A549 (cell line): ENCODE measurements at regions not wholly inside any gene's neighbourhood (a gene's known extent, or its start where the extent isn't known, plus 50 kb on each side); places are given as distances from the start of the nearest gene placed in this dataset.

Experiments used
- CBX2 ChIP-seq: fragments of 200-600 bp; sonication (generic); IDR thresholded peaks from 2 replicates; pipeline ENCODE4 v1.6.1; 2016; ENCODE audit warnings: low read depth, mild to moderate bottlenecking, borderline replicate concordance
- CHD4 ChIP-seq: fragments of 200-600 bp; sonication (generic); IDR thresholded peaks from 2 replicates; pipeline ENCODE4 v1.6.1; 2016; ENCODE audit warnings: antibody characterized with exemption, mild to moderate bottlenecking, borderline replicate concordance
- EHMT2 ChIP-seq: fragments of 200-600 bp; sonication (generic); IDR thresholded peaks from 2 replicates; pipeline ENCODE4 v1.6.1; 2016; ENCODE audit warnings: antibody characterized with exemption, low read depth, mild to moderate bottlenecking, moderate library complexity
- EP300 ChIP-seq, 2 experiments: fragments of >200 bp; sonication (Bioruptor Twin); formaldehyde crosslinking; IDR thresholded peaks; 2 replicates in 1 of 2; 3 replicates in 1 of 2; pipeline ENCODE4 v1.6.1; 2016 to 2017
- FOXS1 ChIP-seq: fragments of 250-450 bp; sonication (Bioruptor Pico); IDR thresholded peaks from 2 replicates; pipeline ENCODE4 v1.5.0; 2020; ENCODE audit warnings: mild to moderate bottlenecking, moderate library complexity
- JUNB ChIP-seq: fragments of >200 bp; sonication (Bioruptor Twin); formaldehyde crosslinking; IDR thresholded peaks from 2 replicates; pipeline ENCODE4 v1.6.1; 2016
- MYC ChIP-seq: IDR thresholded peaks from 2 replicates; pipeline ENCODE4 v1.6.1; 2012; ENCODE audit warnings: mild to moderate bottlenecking, inconsistent platforms, low read length, improper control_type of control experiment, borderline replicate concordance
- NFE2L2 ChIP-seq: fragments of 150-350 bp; conservative IDR thresholded peaks from 2 replicates; pipeline ENCODE4 v1.6.1; 2014; ENCODE audit warnings: low read length
- PHF8 ChIP-seq: fragments of 200-600 bp; sonication (generic); IDR thresholded peaks from 2 replicates; pipeline ENCODE4 v1.6.1; 2016; ENCODE audit warnings: low read depth, mild to moderate bottlenecking, antibody characterized with exemption, moderate library complexity, borderline replicate concordance
- POLR2A ChIP-seq: IDR thresholded peaks from 2 replicates; pipeline ENCODE4 v1.6.1; 2012; ENCODE audit warnings: mild to moderate bottlenecking, low read length
- RAD21 ChIP-seq, 2 experiments: fragments of >200 bp in 1 of 2; sonication (Bioruptor Twin) in 1 of 2; formaldehyde crosslinking in 1 of 2; IDR thresholded peaks in 1 of 2; conservative IDR thresholded peaks in 1 of 2; 2 replicates in 1 of 2; 3 replicates in 1 of 2; pipeline ENCODE4 v1.6.1; 2012 to 2018; ENCODE audit warnings: inconsistent platforms in 1 of 2
- TP53 ChIP-seq: fragments of 250-450 bp; sonication (Bioruptor Pico); IDR thresholded peaks from 2 replicates; pipeline ENCODE4 v1.5.0; 2021; ENCODE audit warnings: mild to moderate bottlenecking, moderate library complexity
- ZFP36 ChIP-seq: fragments of 450-650 bp; IDR thresholded peaks from 2 replicates; pipeline ENCODE4 v1.6.1; 2014; ENCODE audit warnings: borderline replicate concordance; ENCODE audit not compliant: partially characterized antibody
- TF ChIP-seq, protein P1 (sequence below): fragments of >200 bp; sonication (Bioruptor Twin); formaldehyde crosslinking; IDR thresholded peaks from 3 replicates; pipeline ENCODE4 v1.5.1; 2016

DNA sequence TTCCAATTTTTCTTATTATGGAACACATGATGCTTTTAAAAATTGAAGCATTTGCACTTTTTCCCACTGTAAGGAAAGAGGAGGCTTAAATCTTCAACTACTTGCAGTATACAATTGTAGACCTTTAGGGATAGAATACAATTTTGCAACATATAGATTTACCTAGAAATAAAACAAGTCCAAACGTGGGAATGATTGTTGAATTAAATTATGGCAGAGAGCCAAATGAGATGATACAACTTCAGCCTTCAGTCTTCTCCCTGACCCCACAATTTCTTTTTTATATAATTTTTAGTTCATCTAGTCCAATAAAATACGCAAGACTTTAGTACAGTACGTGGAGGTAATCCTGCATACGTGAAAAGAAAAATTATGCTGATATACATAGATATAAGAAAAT lies 666.5 kb downstream of the SLC16A7 start:
- TF ChIP-seq CBX2: no peak
- TF ChIP-seq, protein P1, sequence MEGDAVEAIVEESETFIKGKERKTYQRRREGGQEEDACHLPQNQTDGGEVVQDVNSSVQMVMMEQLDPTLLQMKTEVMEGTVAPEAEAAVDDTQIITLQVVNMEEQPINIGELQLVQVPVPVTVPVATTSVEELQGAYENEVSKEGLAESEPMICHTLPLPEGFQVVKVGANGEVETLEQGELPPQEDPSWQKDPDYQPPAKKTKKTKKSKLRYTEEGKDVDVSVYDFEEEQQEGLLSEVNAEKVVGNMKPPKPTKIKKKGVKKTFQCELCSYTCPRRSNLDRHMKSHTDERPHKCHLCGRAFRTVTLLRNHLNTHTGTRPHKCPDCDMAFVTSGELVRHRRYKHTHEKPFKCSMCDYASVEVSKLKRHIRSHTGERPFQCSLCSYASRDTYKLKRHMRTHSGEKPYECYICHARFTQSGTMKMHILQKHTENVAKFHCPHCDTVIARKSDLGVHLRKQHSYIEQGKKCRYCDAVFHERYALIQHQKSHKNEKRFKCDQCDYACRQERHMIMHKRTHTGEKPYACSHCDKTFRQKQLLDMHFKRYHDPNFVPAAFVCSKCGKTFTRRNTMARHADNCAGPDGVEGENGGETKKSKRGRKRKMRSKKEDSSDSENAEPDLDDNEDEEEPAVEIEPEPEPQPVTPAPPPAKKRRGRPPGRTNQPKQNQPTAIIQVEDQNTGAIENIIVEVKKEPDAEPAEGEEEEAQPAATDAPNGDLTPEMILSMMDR: no peak
- TF ChIP-seq ZFP36: no peak
- TF ChIP-seq NFE2L2: no peak
- TF ChIP-seq EHMT2: no peak
- TF ChIP-seq MYC: no peak
- TF ChIP-seq PHF8: no peak
- no peak for TF ChIP-seq CHD4
- no peak for TF ChIP-seq TP53 (CRISPR knock-in tag)
- no peak for TF ChIP-seq EP300 (IDR thresholded peaks at IDR 0.05)
- no peak for TF ChIP-seq POLR2A
- no peak for TF ChIP-seq FOXS1
- TF ChIP-seq JUNB: no peak
- TF ChIP-seq RAD21 (conservative IDR thresholded peaks at IDR 0.05 in 1 of 2, IDR thresholded peaks at IDR 0.05 in 1 of 2): no peak
